Lung (tissue), 11 donors: ENCODE measurements at regions not wholly inside any gene's neighbourhood (a gene's known extent, or its start where the extent isn't known, plus 50 kb on each side); places are given as distances from the start of the nearest gene placed in this dataset.
A peak's percentile ranks its signal among the peaks of the same experiment; 100 is the strongest.

Experiments
- ATAC-seq: fragments of 200-7000 bp; cut with Tn5 transposase; one replicate; pipeline ENCODE4 v1.9.1; 2020; ENCODE audit warnings: moderate number of reproducible peaks; ENCODE audit not compliant: insufficient read depth, low FRiP score
- DNase-seq, 3 donors: peaks; one replicate each; pipeline ENCODE4 v3.0.0-alpha.2; 2013 to 2017
- H3K27ac ChIP-seq, 2 donors: one replicate each; pipeline ENCODE4 v1.5.1; 2013; ENCODE audit warnings: mild to moderate bottlenecking in 2 of 2, moderate library complexity in 2 of 2, control low read depth in 1 of 2, inconsistent platforms in 1 of 2, low read depth in 1 of 2, low read length in 1 of 2
- H3K27me3 ChIP-seq, 3 donors: one replicate each; pipeline ENCODE4 v1.5.1; 2013; ENCODE audit warnings: low read length in 2 of 3; ENCODE audit not compliant: control insufficient read depth in 3 of 3, insufficient read depth in 3 of 3
- H3K36me3 ChIP-seq, 4 donors: one replicate each; pipeline ENCODE4 v1.5.1; 2013; ENCODE audit warnings: low read length in 4 of 4, mild to moderate bottlenecking in 1 of 4, moderate library complexity in 1 of 4; ENCODE audit not compliant: control insufficient read depth in 4 of 4, insufficient read depth in 4 of 4
- H3K4me1 ChIP-seq, 5 donors: one replicate each; pipeline ENCODE4 v1.5.1; 2013; ENCODE audit warnings: low read length in 5 of 5, mild to moderate bottlenecking in 2 of 5, moderate library complexity in 1 of 5; ENCODE audit not compliant: control insufficient read depth in 5 of 5, insufficient read depth in 5 of 5
- H3K4me3 ChIP-seq: one replicate; pipeline ENCODE4 v1.5.1; 2013; ENCODE audit warnings: mild to moderate bottlenecking, control low read depth, moderate library complexity
- H3K9ac ChIP-seq, 2 donors: one replicate each; pipeline ENCODE4 v1.5.1; 2013; ENCODE audit warnings: low read length in 2 of 2, control low read depth in 1 of 2; ENCODE audit not compliant: insufficient read depth in 1 of 2
- H3K9me3 ChIP-seq, 4 donors: one replicate each; pipeline ENCODE4 v1.5.1; 2013; ENCODE audit warnings: low read length in 3 of 4, mild to moderate bottlenecking in 1 of 4, moderate library complexity in 1 of 4; ENCODE audit not compliant: control insufficient read depth in 4 of 4, insufficient read depth in 3 of 4
- WGBS, 2 donors: extraction: QIAGEN DNeasy Blood & Tissue Kit; methylation state at CpG; one replicate each; pipeline ENCODE4 v1.1.7; 2013; 5-methylcytosine and 5-hydroxymethylcytosine counted together
- TF ChIP-seq, protein P1 (sequence below): IDR thresholded peaks from 2 replicates; pipeline ENCODE4 v1.5.1; 2012; ENCODE audit warnings: mild to moderate bottlenecking; ENCODE audit errors: control extremely low read depth, extremely low read depth
- donor health status: control.
- donor health status: control.
- donor health status: Bipolar disorder and iron deficiency.
- donor health status: healthy.
- donor health status: DM: yes; HTN: yes; CAD: no.

DNA sequence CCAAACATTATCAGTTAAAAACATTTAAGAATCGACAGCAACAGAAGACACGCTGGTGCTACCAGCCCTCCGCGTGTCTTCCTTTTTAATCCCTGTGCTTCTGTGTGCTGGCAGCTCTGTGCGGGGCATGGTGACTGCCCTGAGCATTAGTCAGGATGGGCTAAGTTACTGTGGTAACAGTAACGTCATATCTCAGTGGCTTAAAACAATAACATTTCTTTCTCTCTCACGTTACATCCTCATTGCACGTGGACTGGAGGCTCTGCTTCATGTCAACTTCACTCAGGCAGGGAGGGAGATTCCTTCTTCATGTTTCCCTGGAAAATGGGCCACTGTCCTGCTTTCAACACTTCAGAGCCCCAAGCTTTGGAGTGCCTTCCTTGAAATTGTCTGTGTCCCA lies 378.5 kb downstream of the CCSER2 start:
- no peak overlapping the region for H3K27ac ChIP-seq
- WGBS, 2 donors = 85 to 86% methylated on average over 8 of the region's 8 CpGs
- H3K27me3 ChIP-seq = no peaks in the 10 kb centered on the region
- peaks cover 0 to 1% (median 0%) of the 10 kb centered on the region in 5 donors for H3K4me1 ChIP-seq
- DNase-seq (no peak), ATAC-seq (no peak)
- no peaks in the 10 kb centered on the region for H3K36me3 ChIP-seq
- H3K4me3 ChIP-seq = no peak overlapping the region
- no peak overlapping the region for H3K9ac ChIP-seq
- no peaks in the 10 kb centered on the region for H3K9me3 ChIP-seq
- TF ChIP-seq, protein P1, sequence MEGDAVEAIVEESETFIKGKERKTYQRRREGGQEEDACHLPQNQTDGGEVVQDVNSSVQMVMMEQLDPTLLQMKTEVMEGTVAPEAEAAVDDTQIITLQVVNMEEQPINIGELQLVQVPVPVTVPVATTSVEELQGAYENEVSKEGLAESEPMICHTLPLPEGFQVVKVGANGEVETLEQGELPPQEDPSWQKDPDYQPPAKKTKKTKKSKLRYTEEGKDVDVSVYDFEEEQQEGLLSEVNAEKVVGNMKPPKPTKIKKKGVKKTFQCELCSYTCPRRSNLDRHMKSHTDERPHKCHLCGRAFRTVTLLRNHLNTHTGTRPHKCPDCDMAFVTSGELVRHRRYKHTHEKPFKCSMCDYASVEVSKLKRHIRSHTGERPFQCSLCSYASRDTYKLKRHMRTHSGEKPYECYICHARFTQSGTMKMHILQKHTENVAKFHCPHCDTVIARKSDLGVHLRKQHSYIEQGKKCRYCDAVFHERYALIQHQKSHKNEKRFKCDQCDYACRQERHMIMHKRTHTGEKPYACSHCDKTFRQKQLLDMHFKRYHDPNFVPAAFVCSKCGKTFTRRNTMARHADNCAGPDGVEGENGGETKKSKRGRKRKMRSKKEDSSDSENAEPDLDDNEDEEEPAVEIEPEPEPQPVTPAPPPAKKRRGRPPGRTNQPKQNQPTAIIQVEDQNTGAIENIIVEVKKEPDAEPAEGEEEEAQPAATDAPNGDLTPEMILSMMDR = no peak

DNA sequence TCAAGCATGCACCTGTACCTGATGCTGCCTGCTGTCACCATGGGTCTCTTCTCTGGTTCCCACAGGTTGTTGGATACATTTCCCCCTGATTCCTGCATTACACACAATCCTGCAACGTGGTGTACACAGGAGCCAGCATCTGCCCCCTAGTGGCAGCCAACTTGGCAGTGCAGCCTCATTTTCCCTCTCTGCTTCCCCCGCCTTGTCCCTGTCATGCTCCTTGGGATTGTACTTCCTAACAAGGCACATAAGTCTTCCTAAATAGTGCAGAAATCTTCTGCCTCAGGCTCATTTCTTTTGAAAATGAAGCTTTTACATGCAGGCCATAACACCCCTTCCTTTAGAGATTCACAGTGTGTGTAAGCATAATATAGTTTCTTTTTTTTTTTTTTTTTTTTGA lies 387.5 kb downstream of the CCSER2 start:
- H3K27me3 ChIP-seq = no peaks in the 10 kb centered on the region
- DNase-seq (peak; percentile 6 to 42 (median 28)), ATAC-seq (no peak)
- no peak overlapping the region for H3K4me3 ChIP-seq
- no peak overlapping the region for H3K27ac ChIP-seq
- H3K4me1 ChIP-seq = no peaks in the 10 kb centered on the region
- no peaks in the 10 kb centered on the region for H3K36me3 ChIP-seq
- peaks cover 0 to 6% (median 0%) of the 10 kb centered on the region in 4 donors for H3K9me3 ChIP-seq
- WGBS, 2 donors = 29 to 31% methylated on average over 2 of the region's 2 CpGs
- H3K9ac ChIP-seq = no peak overlapping the region
- TF ChIP-seq, protein P1 = no peak

DNA sequence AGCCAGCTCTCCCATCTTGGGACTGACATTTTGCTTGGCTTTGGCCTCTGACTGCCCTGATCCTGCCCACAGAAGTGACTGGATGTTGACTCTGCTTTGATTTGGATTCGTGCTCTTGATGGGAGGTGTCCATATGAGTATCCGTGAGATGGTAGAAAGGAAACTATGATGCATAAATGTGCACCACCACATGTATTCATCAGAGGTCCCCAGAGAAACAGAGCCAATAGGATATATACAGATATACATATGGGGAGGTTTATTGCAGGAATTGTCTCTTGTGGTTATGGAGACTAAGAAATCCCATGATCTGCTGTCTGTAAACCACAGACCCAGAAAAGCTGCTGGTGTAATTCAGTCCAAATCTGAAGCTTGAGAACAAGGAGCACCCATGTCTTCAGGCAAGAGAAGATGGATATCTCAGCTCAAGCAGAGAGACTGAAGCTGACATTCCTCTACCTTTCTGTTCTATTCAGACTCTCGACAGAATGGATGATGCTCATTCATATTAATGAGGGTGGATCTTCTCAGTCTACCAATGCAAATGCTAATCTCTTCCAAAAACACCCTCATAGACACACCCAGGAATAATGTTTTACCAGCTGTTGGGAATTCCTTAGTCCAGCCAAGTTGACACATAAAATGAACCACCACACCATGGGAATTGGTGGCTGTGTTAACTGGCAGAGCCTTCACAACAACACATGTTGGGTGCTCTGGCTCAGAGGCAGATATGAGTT lies 390.7 kb downstream of the CCSER2 start:
- H3K9ac ChIP-seq = no peak overlapping the region
- TF ChIP-seq, protein P1 = no peak
- H3K27ac ChIP-seq = no peak overlapping the region
- no peak for ATAC-seq
- no peaks in the 10 kb centered on the region for H3K36me3 ChIP-seq
- H3K4me3 ChIP-seq = no peak overlapping the region
- no peak for DNase-seq
- H3K27me3 ChIP-seq = no peaks in the 10 kb centered on the region
- H3K9me3 ChIP-seq = peaks cover 0 to 6% (median 0%) of the 10 kb centered on the region in 4 donors
- 76 to 77% methylated on average over 3 of the region's 3 CpGs for WGBS, 2 donors
- H3K4me1 ChIP-seq = no peaks in the 10 kb centered on the region

DNA sequence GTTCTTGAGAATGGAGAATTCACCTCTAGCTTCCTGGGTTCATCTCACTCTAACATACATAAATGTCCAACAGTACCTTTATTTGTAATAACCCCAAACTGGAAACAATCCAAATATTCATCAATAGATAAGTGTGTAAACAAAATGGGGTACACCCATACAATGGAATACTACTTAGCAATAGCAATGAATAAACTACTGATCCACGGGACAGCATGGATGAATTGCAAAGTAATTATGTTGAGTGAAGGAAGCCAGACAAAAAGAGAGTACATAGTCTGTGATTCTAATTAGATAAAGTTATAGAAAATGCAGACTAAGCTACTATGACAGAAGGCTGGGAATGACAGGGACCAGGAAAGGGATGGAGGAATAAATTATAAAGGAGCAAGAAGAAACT lies 391.3 kb downstream of the CCSER2 start:
- H3K27me3 ChIP-seq = no peaks in the 10 kb centered on the region

More for the DNA sequence above, 391.3 kb downstream of the CCSER2 start:
- H3K9ac ChIP-seq = no peak overlapping the region
- no peaks in the 10 kb centered on the region for H3K36me3 ChIP-seq
- no peak overlapping the region for H3K27ac ChIP-seq
- no peak for DNase-seq
- no peaks in the 10 kb centered on the region for H3K4me1 ChIP-seq
- ATAC-seq = no peak
- TF ChIP-seq, protein P1 = no peak
- H3K9me3 ChIP-seq = peaks cover 0 to 6% (median 0%) of the 10 kb centered on the region in 4 donors
- H3K4me3 ChIP-seq = no peak overlapping the region
- WGBS, 2 donors = 77 to 95% methylated on average over 1 of the region's 1 CpG
